ENCODE measurements at regions not wholly inside any gene's neighbourhood (a gene's known extent, or its start where the extent isn't known, plus 50 kb on each side); places are given as distances from the start of the nearest gene placed in this dataset.

- Mint-ChIP-seq H3K36me3 (no peaks in the 10 kb centered on the region), H3K4me3 (no peak overlapping the region), H3K4me1 (no peaks in the 10 kb centered on the region), H3K27me3 (peaks cover 15 to 16% of the 10 kb centered on the region in 2 donors), H3K27ac (no peak overlapping the region), H3K9me3 (peaks cover 0 to 3% (median 0%) of the 10 kb centered on the region in 3 donors)
- no peak for ATAC-seq (replicated peaks in 1 of 4)
- ChIA-PET POLR2A (no interaction called here), CTCF (no interaction called here)
- Histone ChIP-seq H3K4me1 (ENCODE audit: control insufficient read depth in 1 of 2, extremely low read depth in 1 of 2, insufficient read depth in 2 of 2, low read length in 2 of 2) (no peaks in the 10 kb centered on the region), H3K27ac (ENCODE audit: low read length) (no peak overlapping the region), H3K36me3 (ENCODE audit: control insufficient read depth in 2 of 2, extremely low read depth in 1 of 2, insufficient read depth in 1 of 2, low read length in 1 of 2) (no peaks in the 10 kb centered on the region), H3K9me3 (no peaks in the 10 kb centered on the region), H3K4me3 (ENCODE audit: control insufficient read depth in 1 of 2, extremely low read depth in 1 of 2, low read length in 1 of 2) (no peak overlapping the region), H3K27me3 (replicated peaks in 1 of 2; ENCODE audit: control insufficient read depth in 2 of 2, extremely low read depth in 1 of 2, insufficient read depth in 2 of 2, low read length in 1 of 2) (peaks cover 2 to 4% of the 10 kb centered on the region in 2 experiments)
- WGBS (ENCODE audit: insufficient coverage) = 40% methylated on average over 10 of the region's 14 CpGs
- no peak for DNase-seq
Observed at GRCh38 chr16:51440131-51440889, 289.2 kb upstream of the SALL1 start.

- Histone ChIP-seq H3K9me3 (no peaks in the 10 kb centered on the region), H3K4me3 (ENCODE audit: control insufficient read depth in 1 of 2, extremely low read depth in 1 of 2, low read length in 1 of 2) (no peak overlapping the region), H3K36me3 (ENCODE audit: control insufficient read depth in 2 of 2, extremely low read depth in 1 of 2, insufficient read depth in 1 of 2, low read length in 1 of 2) (no peaks in the 10 kb centered on the region), H3K4me1 (ENCODE audit: control insufficient read depth in 1 of 2, extremely low read depth in 1 of 2, insufficient read depth in 2 of 2, low read length in 2 of 2) (no peaks in the 10 kb centered on the region), H3K27ac (ENCODE audit: low read length) (no peak overlapping the region), H3K27me3 (replicated peaks in 1 of 2; ENCODE audit: control insufficient read depth in 2 of 2, extremely low read depth in 1 of 2, insufficient read depth in 2 of 2, low read length in 1 of 2) (peaks cover 2 to 4% of the 10 kb centered on the region in 2 experiments)
- WGBS (ENCODE audit: insufficient coverage) = 67% methylated on average over 3 of the region's 5 CpGs
- no peak for DNase-seq
- H3K36me3 Mint-ChIP-seq = no peaks in the 10 kb centered on the region
- peaks cover 0 to 9% (median 2%) of the 10 kb centered on the region in 3 donors for H3K9me3 Mint-ChIP-seq
- ChIA-PET POLR2A (no interaction called here), CTCF (no interaction called here)
- no peak overlapping the region for H3K27ac Mint-ChIP-seq
- ATAC-seq (replicated peaks in 1 of 4) = no peak
- no peaks in the 10 kb centered on the region for H3K4me1 Mint-ChIP-seq
- H3K4me3 Mint-ChIP-seq = no peak overlapping the region
- peaks cover 15 to 16% of the 10 kb centered on the region in 2 donors for H3K27me3 Mint-ChIP-seq
Observed at GRCh38 chr16:51439271-51439670, 288.2 kb upstream of the SALL1 start.

GRCh38 chr16:51436742-51437141 is 285.7 kb upstream of the SALL1 start:
- Histone ChIP-seq H3K27me3 (replicated peaks in 1 of 2; ENCODE audit: control insufficient read depth in 2 of 2, extremely low read depth in 1 of 2, insufficient read depth in 2 of 2, low read length in 1 of 2) (peaks cover 0 to 2% of the 10 kb centered on the region in 2 experiments), H3K36me3 (ENCODE audit: control insufficient read depth in 2 of 2, extremely low read depth in 1 of 2, insufficient read depth in 1 of 2, low read length in 1 of 2) (no peaks in the 10 kb centered on the region), H3K9me3 (no peaks in the 10 kb centered on the region), H3K4me3 (ENCODE audit: control insufficient read depth in 1 of 2, extremely low read depth in 1 of 2, low read length in 1 of 2) (no peak overlapping the region), H3K27ac (ENCODE audit: low read length) (no peak overlapping the region), H3K4me1 (ENCODE audit: control insufficient read depth in 1 of 2, extremely low read depth in 1 of 2, insufficient read depth in 2 of 2, low read length in 2 of 2) (no peaks in the 10 kb centered on the region)
- no peak for ATAC-seq (replicated peaks in 1 of 4)
- Mint-ChIP-seq H3K36me3 (no peaks in the 10 kb centered on the region), H3K9me3 (peaks cover 2 to 16% (median 3%) of the 10 kb centered on the region in 3 donors), H3K27me3 (peaks cover 5 to 8% of the 10 kb centered on the region in 2 donors), H3K4me3 (no peak overlapping the region), H3K27ac (no peak overlapping the region), H3K4me1 (no peaks in the 10 kb centered on the region)
- DNase-seq = no peak
- 40% methylated on average over 1 of the region's 1 CpG for WGBS (ENCODE audit: insufficient coverage)
- ChIA-PET POLR2A (no interaction called here), CTCF (no interaction called here)

- ATAC-seq (replicated peaks in 1 of 4) (no peak), DNase-seq (no peak)
- POLR2A ChIA-PET = no interaction called here
- H3K36me3 ChIP-seq (ENCODE audit: control insufficient read depth in 2 of 2, extremely low read depth in 1 of 2, insufficient read depth in 1 of 2, low read length in 1 of 2) = no peaks in the 10 kb centered on the region
- CTCF ChIA-PET = no interaction called here
- H3K27ac ChIP-seq (ENCODE audit: low read length) = no peak overlapping the region
- H3K4me3 Mint-ChIP-seq = no peak overlapping the region
- no peaks in the 10 kb centered on the region for H3K4me1 Mint-ChIP-seq
- H3K4me3 ChIP-seq (ENCODE audit: control insufficient read depth in 1 of 2, extremely low read depth in 1 of 2, low read length in 1 of 2) = no peak overlapping the region
- H3K9me3 Mint-ChIP-seq = peaks cover 6 to 24% (median 9%) of the 10 kb centered on the region in 3 donors
- peaks cover 0 to 4% of the 10 kb centered on the region in 2 donors for H3K27me3 Mint-ChIP-seq
- no peaks in the 10 kb centered on the region for H3K4me1 ChIP-seq (ENCODE audit: control insufficient read depth in 1 of 2, extremely low read depth in 1 of 2, insufficient read depth in 2 of 2, low read length in 2 of 2)
- peaks cover 0 to 2% of the 10 kb centered on the region in 2 experiments for H3K27me3 ChIP-seq (replicated peaks in 1 of 2; ENCODE audit: control insufficient read depth in 2 of 2, extremely low read depth in 1 of 2, insufficient read depth in 2 of 2, low read length in 1 of 2)
- no peak overlapping the region for H3K27ac Mint-ChIP-seq
- no peaks in the 10 kb centered on the region for H3K36me3 Mint-ChIP-seq
- H3K9me3 ChIP-seq = no peaks in the 10 kb centered on the region
- no CpG with 5 or more reads among the region's 9 CpGs for WGBS (ENCODE audit: insufficient coverage)
Observed at GRCh38 chr16:51434567-51435198, 283.6 kb upstream of the SALL1 start.

DNA sequence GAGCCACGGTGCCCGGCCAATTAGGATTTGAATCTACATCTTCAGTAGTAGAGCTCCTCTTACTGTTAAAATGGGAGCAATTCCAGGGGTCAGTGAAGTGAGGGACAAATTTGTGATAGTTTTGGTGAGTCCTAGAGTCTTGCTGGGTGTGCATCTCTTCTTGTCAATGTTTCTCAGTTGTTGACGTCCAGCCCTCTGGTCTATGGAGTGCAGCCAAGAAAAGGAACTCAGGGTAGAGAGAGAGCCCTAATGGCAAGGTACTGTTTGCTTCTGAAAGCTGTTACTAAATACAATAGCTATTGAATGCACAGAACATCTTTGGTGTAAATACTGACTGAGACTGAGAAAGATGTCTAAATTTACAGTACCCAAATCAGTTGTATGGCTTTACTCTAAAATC is 282.5 kb upstream of the SALL1 start:
- POLR2A ChIA-PET = no interaction called here
- Mint-ChIP-seq H3K4me3 (no peak overlapping the region), H3K27me3 (peaks cover 0 to under 1% of the 10 kb centered on the region in 2 donors), H3K27ac (no peak overlapping the region), H3K9me3 (peaks cover 16 to 24% (median 17%) of the 10 kb centered on the region in 3 donors), H3K36me3 (no peaks in the 10 kb centered on the region), H3K4me1 (no peaks in the 10 kb centered on the region)
- no peak overlapping the region for H3K27ac ChIP-seq (ENCODE audit: low read length)
- ATAC-seq (replicated peaks in 1 of 4) = no peak
- CTCF ChIA-PET = no interaction called here
- WGBS (ENCODE audit: insufficient coverage) = 50% methylated on average over 2 of the region's 3 CpGs
- H3K9me3 ChIP-seq = no peaks in the 10 kb centered on the region
- peaks cover 0 to 2% of the 10 kb centered on the region in 2 experiments for H3K27me3 ChIP-seq (replicated peaks in 1 of 2; ENCODE audit: control insufficient read depth in 2 of 2, extremely low read depth in 1 of 2, insufficient read depth in 2 of 2, low read length in 1 of 2)
- DNase-seq = no peak
- H3K4me1 ChIP-seq (ENCODE audit: control insufficient read depth in 1 of 2, extremely low read depth in 1 of 2, insufficient read depth in 2 of 2, low read length in 2 of 2) = no peaks in the 10 kb centered on the region
- no peak overlapping the region for H3K4me3 ChIP-seq (ENCODE audit: control insufficient read depth in 1 of 2, extremely low read depth in 1 of 2, low read length in 1 of 2)
- H3K36me3 ChIP-seq (ENCODE audit: control insufficient read depth in 2 of 2, extremely low read depth in 1 of 2, insufficient read depth in 1 of 2, low read length in 1 of 2) = no peaks in the 10 kb centered on the region

DNA sequence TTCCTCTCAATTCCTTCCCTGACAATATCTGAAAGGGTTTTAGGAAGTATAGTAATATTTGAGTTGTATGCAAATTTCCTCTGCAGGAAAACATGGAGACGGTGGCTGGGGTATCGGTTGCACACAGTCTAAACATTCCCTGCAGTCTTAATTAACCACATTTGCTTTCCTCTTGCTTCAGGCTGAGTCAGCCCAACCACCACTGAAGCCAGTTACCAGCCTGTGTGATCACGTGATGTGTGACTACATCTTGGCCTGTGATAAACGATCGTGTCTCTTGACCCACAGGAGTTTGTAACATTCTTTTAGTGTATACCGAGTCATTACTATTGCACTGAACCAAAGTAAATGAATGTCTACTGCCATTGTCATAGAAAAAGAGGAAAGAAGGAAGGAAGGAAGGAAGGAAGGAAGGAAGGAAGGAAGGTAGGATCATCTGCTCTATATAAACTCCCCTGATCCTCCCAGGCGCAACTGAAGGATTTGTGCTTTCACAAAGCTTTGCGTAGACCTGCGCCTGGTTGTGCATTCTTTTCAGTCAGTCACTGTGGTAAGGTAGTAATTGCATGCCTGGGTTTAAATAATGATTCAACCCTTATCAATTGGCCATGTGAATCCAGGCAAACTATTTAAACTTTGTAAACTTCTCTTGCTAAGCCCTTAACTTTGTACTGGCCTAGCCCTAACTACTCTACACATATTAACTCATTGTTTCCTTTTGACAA is 280.6 kb upstream of the SALL1 start:
- 27% methylated on average over 3 of the region's 9 CpGs for WGBS (ENCODE audit: insufficient coverage)
- Mint-ChIP-seq H3K36me3 (no peaks in the 10 kb centered on the region), H3K4me3 (no peak overlapping the region), H3K4me1 (no peaks in the 10 kb centered on the region), H3K27me3 (no peaks in the 10 kb centered on the region), H3K9me3 (peaks cover 16 to 27% (median 24%) of the 10 kb centered on the region in 3 donors), H3K27ac (no peak overlapping the region)
- no peak overlapping the region for H3K4me3 ChIP-seq (ENCODE audit: control insufficient read depth in 1 of 2, extremely low read depth in 1 of 2, low read length in 1 of 2)
- H3K36me3 ChIP-seq (ENCODE audit: control insufficient read depth in 2 of 2, extremely low read depth in 1 of 2, insufficient read depth in 1 of 2, low read length in 1 of 2) = no peaks in the 10 kb centered on the region
- no peaks in the 10 kb centered on the region for H3K9me3 ChIP-seq
- no peak for ATAC-seq (replicated peaks in 1 of 4)
- H3K27me3 ChIP-seq (replicated peaks in 1 of 2; ENCODE audit: control insufficient read depth in 2 of 2, extremely low read depth in 1 of 2, insufficient read depth in 2 of 2, low read length in 1 of 2) = peaks cover 0 to 2% of the 10 kb centered on the region in 2 experiments
- POLR2A ChIA-PET = no interaction called here
- CTCF ChIA-PET = no interaction called here
- no peak for DNase-seq
- no peak overlapping the region for H3K27ac ChIP-seq (ENCODE audit: low read length)
- H3K4me1 ChIP-seq (ENCODE audit: control insufficient read depth in 1 of 2, extremely low read depth in 1 of 2, insufficient read depth in 2 of 2, low read length in 2 of 2) = no peaks in the 10 kb centered on the region
